ENCODE measurements at regions not wholly inside any gene's neighbourhood (a gene's known extent, or its start where the extent isn't known, plus 50 kb on each side); places are given as distances from the start of the nearest gene placed in this dataset.

DNA sequence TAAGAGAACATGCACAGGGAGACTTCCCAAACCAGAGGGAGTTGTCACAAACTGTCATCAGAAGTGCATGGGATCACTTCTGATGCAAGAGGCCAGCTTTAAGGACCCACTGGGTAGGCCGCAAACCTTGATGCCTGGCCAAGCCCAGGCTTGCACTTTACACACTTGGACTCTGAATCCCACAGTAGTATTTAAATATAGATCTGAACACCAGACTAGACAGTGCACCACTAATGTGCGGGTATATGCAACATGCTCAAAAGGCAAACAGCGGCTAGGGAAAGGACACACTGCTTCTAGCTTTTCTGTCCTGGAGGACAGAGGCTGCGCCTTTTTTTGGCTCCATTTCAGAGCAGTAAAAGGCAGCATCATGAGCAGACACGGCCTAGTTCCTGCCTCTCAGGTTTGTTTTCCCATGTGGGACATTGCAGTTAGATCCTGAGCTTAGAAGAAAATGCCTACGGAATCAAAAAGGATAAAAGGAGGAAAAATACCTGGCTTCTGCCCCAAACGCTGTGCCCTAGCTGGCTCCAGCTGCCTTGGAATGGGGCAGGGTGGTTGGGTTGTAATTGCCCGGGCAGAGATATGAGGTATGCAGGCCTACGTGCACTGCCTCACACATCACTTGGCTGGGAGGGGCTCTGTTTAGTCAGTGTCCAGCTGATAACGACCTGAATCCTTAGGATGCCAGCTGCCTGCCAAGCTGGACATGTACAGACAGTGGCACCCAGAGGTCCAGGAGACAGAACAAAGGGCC, 84.5 kb upstream of the EGLN3 start:
- no peak for DNase-seq

DNA sequence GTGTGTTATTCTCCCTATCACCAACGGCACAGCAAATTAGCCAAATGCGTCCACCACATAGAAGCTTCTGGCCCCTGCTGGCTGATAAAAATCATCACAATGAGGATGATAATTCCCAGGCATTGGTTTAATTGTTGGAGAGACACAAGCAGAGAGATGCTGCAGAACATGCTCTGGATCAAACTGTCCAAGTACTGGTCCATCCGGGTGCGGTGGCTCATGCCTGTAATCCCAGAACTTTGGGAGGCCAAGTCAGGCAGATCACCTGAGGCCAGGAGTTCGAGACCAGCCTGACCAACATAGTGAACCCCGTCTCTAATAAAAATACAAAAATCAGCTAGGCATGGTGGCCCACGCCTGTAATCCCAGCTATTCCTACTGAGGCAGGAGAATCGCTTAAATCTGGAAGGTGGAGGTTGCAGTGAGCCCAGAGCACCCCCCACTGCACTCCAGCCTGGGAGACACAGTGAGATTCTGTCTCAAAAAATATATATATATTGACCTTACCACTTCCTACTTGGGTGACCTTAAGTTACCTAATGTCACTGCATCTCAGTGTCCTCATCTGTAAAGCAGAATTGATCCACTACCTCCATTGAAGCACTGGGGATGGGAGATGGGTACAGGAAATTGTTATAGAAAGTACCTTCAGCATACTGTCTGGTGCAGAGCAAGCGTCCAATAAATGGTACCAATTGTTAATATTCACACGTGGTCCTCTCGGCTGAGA, 83.7 kb upstream of the EGLN3 start:
- no peak for DNase-seq

DNA sequence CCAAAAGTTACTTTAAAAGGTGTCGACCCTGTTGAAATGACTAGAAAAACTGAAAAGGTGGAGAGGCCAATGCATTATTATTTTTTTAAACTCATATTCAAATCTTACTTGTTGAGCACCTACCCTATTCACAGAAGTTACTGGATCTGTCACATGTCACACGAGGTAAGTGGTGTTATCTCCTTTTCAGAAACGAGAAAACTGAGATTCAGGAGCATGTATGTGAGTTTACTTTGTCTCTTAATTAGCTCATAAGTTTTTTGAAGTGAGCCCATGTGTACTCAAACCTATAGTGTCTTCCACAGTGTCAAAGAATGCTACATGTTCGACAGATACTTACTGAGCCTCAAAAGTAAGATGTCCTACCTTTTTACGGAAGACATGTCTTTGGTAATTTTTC, 81.8 kb upstream of the EGLN3 start:
- DNase-seq, result no peak

DNA sequence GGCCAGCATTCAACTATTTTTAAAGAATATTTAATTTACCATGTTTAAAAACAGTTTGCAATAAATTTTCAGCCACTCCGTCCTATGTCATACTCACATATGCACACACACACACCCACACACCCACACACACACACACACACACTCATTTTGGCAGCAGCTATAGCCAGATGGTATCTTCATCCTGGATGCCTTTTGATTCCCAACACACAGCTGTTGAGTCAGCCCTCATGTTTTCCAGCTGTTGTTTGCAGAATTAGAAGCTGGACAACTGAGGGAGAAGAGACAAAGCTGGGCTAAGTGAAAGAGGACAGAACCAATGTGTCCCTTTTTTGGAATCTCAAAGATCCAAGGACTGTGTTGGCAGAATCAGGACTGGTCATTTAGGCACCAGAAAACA, 80.0 kb upstream of the EGLN3 start:
- DNase-seq, result no peak

DNA sequence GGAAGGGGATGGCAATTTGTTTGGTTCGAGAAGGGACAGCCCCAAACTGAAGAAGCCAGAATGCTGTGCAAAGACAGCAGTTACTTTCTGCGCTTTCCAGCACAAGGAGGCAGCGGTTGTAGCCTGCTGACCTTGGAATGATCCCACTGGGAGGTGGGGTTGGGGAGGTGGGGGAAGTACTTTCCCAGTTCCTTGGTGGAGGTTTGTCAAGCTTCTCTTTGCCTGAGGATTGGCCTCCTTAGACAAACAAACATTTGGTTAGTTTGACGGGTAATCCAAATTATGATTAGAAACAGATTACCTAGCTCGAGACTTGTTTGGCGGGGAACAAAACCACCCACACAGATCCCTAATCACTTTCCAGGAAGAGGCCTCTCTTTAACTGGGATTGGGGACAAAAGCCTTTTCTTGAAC, 79.1 kb upstream of the EGLN3 start:
- no peak for DNase-seq

DNA sequence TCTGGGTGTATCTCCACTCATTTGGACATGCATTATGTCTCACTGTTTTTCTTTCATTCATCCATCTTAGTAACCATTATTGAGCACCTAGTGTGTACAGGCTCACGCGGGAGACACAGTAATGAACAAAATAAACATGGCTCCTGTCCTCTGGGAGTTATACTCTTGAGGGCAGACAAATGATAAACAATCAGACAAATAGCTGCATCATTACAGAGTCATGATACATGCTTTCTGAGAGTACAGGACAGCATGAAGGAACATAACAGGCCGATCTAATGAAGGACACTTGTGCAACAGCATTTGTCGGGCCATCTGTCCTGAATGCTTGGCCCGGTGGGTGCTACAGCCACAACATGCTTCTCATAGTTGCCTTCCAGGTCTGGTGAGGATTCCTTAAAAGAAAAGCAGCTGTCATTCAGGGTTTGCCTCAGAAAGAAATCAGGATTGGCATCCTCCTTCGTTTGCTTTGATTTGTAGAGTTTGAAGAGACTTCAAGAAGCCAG, 77.2 kb upstream of the EGLN3 start:
- no peak for DNase-seq

DNA sequence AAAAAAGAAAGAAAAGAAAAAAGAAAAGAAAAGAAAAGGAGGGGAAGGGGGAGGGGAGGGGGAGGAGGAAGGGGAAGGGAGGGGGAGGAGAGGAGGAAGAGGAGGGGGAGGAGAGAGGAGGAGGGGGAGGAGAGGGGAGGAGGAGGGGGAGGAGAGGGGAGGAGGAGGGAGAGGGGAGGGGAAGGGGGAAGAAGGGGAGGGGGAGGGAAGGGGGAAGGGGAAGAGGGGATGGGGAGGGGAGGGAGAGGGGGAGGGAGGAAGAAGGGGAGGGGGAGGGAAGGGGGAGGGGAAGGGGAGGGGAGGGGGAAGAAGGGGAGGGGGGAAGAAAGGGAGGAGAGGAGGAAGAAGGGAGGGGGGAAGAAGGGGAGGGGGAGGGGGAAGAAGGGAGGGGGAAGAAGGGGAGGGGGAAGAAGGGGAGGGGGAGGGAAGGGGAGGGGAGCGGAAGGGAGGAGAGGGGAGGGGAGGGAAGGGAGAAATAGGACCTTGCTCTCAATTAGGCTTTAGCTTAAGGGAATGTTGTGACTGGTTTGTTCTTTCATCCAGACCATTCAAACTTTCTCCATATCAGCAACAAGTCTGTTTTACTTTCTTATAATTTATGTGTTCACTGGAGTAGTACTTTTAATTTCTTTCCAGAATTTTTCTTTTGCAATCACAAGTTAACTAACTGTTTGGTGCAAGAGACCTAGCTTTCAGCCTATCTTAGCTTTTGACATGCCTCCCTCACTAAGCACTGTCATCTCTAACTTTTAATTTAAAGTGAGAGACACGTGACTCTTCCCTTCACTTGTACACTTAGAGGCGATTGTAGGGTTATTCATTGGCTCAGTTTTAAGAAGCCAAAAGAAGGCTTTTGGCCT, 76.5 kb upstream of the EGLN3 start:
- no peak for DNase-seq

DNA sequence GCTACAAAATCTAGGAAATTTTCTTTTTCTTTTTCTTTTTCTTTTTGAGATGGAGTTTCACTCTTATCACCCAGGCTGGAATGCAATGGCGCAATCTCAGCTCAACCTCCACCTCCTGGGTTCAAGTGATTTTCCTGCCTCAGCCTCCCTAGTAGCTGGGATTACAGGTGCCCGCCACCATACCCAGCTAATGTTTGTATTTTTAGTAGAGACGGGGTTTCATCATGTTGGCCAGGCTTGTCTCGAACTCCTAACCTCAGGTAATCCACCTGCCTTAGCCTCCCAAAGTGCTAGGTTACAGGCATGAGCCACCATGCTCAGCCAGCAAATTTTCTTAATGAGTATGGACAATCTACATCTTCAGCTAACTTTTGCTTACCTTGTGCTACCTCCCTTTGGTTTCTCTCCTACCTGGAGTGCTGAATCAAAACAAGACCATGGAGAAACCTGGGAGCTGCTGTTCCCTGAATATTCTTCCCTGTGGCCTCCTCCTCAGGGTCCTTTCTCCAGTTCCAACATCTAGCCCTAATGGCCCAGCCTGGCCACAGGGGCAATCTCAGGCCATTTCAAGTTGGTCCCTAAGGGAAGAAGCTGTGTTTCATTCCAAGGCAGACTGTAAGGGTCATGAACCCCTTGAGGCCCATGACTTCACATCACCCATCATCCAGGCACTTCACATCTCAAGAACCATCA, 74.6 kb upstream of the EGLN3 start:
- DNase-seq, result no peak

DNA sequence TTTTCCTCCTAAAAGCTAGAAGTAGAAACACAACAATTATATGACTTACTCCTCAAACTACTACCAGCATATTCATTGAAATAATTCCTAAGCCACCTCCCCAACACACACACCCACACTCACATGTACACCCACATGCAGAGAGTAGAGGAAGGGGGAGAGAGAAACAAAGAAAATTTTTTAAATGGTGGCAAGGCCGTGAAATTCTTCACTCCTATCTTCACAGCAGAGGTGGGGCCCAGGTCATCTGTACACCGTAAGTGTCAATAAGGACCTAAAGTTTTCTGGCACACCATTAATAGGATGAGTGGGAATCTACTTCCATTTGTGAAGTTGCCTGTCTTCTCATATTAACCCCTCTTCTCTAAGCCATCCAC, 73.9 kb upstream of the EGLN3 start:
- DNase-seq, result no peak

DNA sequence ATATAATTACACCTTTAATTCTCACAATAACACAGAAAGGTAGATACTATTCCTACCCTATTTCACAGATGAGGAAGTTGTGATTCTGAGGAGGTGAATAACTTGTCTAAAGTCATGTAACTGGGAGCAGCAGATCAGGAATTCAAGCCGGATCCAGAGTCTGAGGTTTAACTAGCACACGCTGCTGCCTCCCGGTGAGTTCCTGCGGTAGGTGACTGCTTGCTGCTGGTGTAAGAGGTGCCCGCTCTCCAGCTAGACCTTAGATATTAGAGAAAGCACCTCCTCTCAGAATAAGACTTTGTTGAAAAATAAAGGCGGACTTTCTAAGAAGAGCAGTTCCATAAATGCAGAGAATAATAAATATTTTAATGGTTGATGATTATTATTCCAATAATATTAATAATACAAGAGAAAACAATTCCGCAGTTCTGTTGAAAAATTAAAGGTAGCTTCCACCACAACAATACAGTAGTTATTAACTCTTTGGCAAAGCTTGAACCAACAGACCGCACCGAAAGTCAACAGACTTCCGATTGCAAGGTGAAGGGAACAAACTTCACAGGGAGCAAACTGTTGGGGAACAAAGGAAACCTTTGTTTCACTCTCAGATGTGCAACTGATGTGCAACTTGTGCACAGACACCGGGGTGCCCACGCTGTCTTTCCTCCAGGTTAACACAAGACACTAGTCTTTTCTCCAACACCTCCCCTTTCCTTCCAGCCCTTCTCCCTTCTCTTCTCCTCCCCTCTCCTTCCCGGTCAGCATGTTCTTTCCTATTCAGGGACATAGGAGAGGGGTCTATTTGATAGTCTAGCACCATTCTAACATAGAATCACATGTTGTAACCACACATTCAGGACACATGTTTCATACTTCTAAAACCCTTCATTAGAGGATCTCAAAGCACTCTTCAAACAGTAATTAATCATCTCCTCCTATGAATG, 73.2 kb upstream of the EGLN3 start:
- DNase-seq, result no peak

DNA sequence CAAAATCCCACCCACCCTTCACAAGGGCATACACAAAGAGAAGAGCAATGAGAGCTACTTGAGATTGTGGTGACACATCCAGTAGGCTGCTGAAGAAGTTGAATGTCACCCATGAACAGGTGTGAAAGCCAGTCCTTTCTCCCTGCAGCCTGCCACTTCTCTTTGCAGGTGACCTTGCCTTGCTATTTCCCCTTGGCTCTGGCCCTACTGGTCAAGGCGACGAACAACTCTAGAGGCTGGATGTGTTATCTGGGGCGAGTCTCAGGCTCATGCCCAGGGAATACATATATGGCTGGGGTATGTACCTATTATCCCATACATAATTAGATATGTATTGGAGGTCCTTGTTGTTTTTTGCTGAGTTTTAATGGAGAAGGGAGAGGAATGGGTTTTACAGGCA, 70.2 kb upstream of the EGLN3 start:
- no peak for DNase-seq

DNA sequence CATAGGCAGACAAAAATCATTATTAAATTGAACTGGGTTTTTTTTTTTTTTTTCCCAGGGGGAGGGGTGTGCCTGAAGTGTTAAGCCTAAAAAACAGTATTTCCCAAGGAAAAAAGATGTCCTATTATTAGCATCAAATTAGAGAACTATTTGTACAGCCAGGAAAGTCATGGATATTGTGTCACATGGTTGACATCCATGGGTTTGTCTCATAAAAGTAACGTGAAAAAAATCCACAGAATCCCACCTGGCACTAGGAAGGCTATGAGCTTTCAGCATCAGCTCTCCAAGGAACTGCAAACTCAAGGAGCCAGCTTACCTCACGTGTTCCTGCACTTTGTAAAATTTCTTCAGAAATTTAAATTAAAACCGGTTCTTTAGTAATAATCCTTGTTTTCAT, 69.1 kb upstream of the EGLN3 start:
- no peak for DNase-seq

DNA sequence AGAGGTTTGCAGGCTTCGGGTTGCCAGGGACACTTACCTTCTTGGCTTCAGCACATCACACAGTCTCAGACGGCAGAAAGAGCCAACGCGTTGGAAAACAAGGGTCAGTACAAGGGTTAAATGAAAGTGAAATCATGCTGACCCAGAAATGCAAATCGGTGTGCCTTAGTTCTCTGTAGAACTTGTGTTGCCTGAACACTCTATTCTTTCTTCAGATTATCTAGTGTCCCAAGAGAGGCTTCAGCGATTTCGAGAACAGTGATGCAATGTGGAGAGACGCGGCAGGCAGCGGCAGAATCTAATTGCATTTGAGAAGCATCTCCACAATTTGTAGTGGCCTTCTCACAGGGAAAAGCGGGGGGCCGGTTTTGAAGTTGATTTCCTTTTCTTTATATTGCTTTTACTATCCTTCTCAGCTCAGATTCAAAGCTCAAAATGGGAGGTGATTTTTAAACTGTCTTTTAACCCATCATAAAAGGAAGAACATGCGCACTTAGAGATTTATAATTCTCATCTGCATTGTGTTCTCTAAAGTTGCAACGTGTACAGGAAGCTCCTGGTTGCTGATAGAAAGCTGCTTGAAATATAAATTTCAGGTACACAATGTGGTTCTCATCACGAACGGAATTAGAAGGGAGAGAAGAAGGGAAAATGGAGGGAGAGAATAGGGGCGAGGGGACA, 67.8 kb upstream of the EGLN3 start:
- DNase-seq, result no peak

DNA sequence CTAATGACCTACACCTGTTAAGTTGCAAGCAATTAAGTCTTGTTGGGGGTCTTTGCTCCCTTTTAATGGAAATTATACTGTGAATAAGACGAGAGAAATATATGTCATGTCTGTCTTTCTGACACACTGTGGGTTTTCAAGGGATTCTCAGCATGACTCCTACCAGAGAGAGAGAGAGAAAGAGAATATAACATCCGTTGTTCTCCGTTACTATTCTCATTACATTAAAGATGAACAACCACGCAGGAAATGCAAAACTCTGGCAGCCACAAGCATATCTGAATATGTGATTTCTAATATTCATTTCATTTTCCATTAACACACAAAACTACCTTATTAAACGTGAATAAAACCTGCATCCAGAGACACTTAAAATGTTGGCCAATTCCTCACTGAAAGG, 67.3 kb upstream of the EGLN3 start:
- DNase-seq, result no peak

DNA sequence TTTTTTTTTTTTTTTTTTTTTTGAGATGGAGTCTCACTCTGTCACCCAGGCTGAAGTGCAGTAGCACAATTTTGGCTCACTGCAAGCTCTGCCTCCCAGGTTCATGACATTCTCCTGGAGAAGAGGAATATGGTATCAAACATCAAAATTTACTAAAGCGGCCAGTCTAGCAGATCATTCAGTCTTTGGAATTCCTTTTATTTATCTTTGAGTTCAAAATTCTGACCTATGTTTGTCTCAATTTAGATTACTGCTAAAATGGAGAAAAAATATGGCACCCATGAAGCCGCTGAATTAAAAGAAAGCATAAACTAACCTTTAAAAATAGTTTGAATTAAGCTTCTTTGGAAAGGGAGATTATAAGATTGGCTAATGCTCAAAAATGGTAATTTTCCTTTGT, 64.5 kb upstream of the EGLN3 start:
- DNase-seq, result no peak

DNA sequence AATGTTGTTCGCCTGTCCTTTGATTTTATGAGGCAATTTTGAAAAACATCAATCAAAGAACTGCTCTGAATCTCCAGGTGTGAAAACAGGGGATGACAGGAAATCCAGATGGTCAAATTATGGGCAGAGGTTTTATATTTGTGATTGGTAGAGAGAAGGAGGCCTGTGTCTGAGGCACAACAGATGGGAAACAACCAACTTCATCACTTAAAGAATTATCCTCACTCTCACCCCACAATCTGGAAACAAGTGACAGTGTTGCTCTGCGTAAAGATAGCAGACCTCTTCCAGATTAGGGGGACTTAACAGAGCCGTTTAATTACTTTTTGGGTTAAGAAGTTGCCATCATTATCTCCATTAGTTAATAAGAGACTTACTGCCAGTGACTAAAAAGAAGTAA, 64.1 kb upstream of the EGLN3 start:
- DNase-seq, result peak; percentile 8

DNA sequence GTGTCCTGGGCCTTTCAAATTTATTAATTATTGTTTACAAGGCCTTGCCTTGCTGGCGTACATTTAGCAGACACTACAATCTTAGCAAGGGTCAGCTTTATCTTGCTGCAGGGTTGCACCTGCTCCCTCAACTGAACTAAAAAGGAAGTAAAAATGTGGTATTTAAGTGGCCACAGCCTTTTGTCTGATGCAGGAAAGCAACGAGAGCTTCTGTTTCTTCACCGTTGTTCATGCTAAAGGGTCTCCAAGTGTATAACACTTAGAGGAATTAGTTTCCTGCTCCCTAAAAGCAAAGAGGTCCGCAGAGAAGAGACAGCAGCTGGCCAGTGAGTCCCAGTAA, 62.8 kb upstream of the EGLN3 start:
- DNase-seq, result no peak

DNA sequence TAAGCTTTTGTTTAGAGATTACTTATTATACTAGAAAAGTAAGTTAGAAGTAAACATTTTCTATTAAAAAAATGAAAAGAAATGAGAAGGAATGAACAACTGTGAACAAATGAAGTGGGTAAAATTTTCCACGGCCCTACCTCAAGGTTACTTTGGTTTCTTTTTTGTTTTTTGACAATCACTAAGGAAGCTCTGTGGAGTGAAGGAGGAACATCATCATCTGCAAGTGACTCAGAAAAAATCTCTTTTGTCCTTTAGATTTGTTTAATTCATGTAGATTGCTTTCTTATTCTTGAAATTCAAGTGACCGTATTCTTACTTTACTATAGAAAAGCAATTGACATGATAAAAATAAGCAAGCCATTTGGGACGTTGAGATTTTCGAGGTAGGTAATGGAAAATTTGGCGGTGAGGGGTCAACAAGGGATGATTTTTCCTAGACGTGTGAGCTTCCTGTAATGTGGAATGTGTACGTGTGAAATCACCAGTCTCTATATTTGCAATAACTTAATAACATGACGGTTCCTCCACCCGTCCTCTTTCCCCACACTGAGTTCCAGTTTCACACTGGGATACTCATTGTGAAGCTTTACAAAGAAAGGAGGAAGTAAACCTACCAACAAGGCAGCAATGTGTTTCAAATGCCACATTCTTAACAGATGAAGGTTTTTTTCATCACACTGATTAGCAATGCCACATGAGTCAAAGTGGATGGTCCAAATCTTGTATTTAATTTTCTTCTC, 62.3 kb upstream of the EGLN3 start:
- DNase-seq, result no peak

DNA sequence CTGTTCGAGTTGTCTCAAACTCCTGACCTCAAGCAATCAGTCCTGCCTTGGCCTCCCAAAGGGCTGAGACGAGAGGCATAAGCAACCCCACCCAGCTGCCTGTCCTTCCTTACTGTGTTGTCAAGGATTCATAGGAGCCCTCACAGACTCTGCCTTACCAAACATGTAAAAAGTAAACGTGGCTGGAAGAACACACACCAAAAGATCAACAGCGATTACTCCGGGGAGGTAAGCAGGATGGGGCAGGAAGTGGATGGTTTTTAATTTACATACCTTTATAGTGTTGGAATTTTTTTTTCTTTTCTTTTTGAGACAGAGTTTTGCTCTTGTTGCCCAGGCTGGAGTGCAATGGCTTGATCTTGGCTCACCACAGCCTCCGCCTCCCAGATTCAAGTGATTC, 61.5 kb upstream of the EGLN3 start:
- no peak for DNase-seq

DNA sequence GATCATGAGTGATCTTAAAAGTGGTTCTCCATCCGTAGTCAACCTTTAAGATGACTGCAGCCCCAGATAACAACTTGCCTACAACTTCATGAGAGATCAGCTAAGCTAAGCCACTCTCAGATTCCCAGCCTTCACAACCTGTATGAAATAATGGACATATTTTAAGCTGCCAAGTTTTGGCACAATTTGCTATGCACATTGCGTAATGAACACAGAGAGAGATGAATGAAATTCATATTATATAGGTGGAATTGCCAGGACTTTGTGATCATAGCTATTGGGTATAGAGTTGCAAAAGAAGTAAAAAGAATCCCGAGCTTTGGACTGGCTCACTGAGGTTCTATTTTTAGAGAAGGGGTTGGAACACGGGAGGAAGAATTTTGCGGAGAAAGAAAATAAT, 59.1 kb upstream of the EGLN3 start:
- DNase-seq, result no peak

DNA sequence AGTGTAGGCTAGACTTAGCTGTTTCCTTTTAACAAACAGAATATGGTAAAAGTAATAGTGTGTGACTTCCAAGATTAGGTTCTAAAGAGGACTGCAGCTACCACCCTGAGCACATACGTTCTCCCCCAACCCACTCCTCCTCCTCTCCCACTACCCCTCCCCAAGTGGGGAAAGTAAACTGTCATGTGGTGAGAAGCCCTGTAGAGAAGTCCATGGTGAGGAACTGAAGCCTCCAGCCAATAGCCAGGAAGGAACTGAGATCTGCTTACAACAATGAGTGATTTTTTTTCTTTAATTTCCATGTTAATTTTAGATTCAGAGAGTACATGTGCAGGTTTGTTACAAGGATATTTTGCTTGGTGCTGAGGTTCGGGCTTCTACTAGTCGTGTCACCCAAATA, 57.0 kb upstream of the EGLN3 start:
- no peak for DNase-seq
